AG04449 (cell line): ENCODE measurements at regions not wholly inside any gene's neighbourhood (a gene's known extent, or its start where the extent isn't known, plus 50 kb on each side); places are given as distances from the start of the nearest gene placed in this dataset.

Experiments used
- CTCF ChIA-PET: fragments of 350-600 bp; formaldehyde crosslinking; extraction: SDS; loops from one replicate; lab custom pipeline; 2021; ENCODE audit warnings: antibody characterized with exemption; lab: Yijun Ruan, JAX
- POLR2A ChIA-PET: fragments of 400-600, 350-600 bp; formaldehyde crosslinking; extraction: SDS; loops from one replicate; lab custom pipeline; 2020; ENCODE audit warnings: antibody characterized with exemption, inconsistent platforms; lab: Yijun Ruan, JAX
- DNase-seq: peaks from one replicate; pipeline ENCODE4 v3.0.0-alpha.2; 2010; ENCODE audit warnings: low read depth, low spot score
- H3K4me3 ChIP-seq: 2 replicates; pipeline ENCODE4 v1.5.1; 2011; ENCODE audit warnings: low read depth, mild to moderate bottlenecking, control low read depth, low read length
- TF ChIP-seq, protein P1 (sequence below): IDR thresholded peaks from one replicate; pipeline ENCODE4 v1.5.1; 2011; ENCODE audit warnings: mild to moderate bottlenecking, moderate library complexity, low read length, control low read depth, inconsistent platforms; ENCODE audit not compliant: insufficient read depth; ENCODE audit errors: missing control alignments

DNA sequence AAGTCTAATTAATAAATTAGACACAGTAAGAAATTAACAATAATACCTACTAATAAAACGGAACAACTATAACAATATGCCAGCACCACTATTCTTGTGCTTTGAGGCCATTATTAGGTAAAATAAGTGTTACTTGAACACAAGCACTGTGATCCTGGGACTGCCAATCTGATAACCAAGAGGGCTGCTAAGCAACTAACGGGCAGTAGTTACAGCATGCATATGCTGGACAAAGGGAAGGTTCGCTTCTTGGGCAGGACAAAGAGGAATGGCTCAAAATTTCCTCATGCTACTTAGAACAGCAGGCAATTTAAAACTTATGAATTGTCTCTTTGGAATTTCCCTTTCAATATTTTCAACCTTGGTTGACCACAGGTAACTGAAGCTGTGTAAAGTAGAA is 718.6 kb downstream of the SORCS3 start:
- POLR2A ChIA-PET, result no interaction called here
- CTCF ChIA-PET, result no interaction called here
- DNase-seq, result no peak
- TF ChIP-seq, protein P1, sequence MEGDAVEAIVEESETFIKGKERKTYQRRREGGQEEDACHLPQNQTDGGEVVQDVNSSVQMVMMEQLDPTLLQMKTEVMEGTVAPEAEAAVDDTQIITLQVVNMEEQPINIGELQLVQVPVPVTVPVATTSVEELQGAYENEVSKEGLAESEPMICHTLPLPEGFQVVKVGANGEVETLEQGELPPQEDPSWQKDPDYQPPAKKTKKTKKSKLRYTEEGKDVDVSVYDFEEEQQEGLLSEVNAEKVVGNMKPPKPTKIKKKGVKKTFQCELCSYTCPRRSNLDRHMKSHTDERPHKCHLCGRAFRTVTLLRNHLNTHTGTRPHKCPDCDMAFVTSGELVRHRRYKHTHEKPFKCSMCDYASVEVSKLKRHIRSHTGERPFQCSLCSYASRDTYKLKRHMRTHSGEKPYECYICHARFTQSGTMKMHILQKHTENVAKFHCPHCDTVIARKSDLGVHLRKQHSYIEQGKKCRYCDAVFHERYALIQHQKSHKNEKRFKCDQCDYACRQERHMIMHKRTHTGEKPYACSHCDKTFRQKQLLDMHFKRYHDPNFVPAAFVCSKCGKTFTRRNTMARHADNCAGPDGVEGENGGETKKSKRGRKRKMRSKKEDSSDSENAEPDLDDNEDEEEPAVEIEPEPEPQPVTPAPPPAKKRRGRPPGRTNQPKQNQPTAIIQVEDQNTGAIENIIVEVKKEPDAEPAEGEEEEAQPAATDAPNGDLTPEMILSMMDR, result no peak
- no peak overlapping the region for H3K4me3 ChIP-seq

DNA sequence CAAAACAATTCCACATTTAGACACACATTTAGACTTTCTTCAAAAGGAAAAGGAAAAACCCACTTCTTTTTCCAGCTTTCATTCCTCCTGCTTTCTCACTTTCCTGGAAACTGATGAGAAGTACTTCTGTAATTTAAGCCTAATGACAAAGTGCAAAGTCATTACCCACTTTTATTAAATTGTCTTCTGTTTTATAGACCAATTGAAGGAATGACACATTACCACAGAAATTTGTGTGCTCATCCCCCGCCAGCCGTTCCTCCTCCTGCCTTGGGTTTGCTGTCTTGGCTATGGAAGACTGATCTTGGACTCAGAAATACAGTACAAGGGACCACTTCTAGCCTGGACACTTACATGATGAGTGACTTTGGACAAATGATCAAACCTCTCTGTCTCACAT is 717.8 kb downstream of the SORCS3 start:
- CTCF ChIA-PET, result no interaction called here
- POLR2A ChIA-PET, result no interaction called here
- TF ChIP-seq, protein P1, result no peak
- DNase-seq, result no peak
- no peak overlapping the region for H3K4me3 ChIP-seq

DNA sequence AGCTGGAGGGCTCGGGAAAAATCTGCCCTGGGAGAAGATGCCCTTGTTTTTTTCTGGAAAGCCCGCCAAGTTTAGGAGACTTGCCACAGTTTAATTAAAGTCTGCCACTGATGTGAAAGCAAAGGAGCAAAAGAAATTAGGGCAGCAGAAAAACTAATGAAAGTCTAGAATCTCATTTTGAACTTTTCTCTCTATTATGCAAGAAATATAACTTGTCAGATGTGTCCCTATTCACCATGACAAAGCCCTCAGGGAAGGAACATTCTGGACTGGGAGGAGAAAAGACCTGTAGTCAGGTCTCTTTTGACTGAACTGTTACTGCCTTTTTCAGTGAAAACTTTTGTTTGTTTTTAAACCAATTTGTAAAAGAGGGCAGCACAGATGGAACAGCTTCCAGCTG is 715.5 kb downstream of the SORCS3 start:
- TF ChIP-seq, protein P1, result no peak
- no peak overlapping the region for H3K4me3 ChIP-seq
- CTCF ChIA-PET, result no interaction called here
- POLR2A ChIA-PET, result no interaction called here
- no peak for DNase-seq

DNA sequence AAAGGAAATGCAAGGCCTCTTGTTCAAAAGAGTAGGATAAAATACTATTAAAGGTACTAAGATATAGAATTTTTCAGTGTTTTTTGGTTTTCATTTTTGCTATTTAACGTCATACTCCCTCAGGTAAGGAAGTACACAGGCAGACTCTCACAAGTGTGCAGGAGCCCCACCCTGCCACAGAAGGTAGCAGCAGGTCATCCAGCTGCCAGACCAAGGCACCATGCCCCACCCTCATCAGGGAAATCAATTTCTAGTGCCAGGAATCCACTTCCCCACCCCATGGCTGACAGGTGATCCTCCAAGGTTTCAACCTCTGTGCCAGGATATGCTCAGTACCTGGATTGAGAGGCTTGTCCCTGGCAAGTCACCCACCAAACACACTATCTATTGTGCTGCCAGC is 712.9 kb downstream of the SORCS3 start:
- POLR2A ChIA-PET, result no interaction called here
- CTCF ChIA-PET, result no interaction called here
- no peak for DNase-seq
- H3K4me3 ChIP-seq, result no peak overlapping the region
- TF ChIP-seq, protein P1, result no peak

DNA sequence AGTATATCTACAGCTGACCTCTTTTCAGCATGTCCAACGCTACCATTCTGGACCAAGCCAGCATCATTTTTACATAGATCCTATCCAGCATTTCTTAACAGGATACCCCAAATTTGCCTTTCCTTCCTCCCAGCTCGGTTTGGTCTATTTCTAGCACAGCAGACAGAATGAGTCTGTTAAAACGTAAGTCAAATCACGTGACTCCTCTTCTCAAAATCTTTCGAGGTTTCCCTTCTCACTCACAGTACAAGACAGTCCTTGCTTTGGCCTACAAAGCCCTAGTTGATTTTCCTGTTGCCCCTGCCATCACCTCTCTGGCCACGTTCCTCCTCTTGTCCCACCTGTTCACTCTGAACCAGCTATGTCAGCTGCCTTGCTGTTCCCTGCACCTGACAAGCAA is 711.7 kb downstream of the SORCS3 start:
- no peak for DNase-seq
- H3K4me3 ChIP-seq, result no peak overlapping the region
- TF ChIP-seq, protein P1, result no peak
- ChIA-PET CTCF (no interaction called here), POLR2A (no interaction called here)

DNA sequence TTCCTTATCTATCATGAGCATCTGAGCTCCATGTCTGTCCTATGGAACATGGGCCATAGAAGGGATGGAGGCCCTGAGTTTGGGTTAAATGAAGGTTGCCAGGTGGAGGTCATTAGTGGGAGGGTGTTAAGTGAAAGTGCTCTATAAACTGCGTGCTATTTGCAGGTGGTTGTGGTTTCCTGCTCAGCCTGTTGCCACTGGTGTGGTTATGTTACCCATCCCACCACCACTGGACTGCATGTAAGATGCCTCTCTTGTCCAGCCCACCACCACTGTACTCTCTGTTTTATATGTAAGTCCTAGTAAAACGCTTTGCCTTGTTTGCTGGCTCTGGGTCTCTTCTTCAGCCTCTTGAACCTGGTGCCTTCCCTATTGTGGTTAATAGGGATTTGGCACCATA is 711.2 kb downstream of the SORCS3 start:
- TF ChIP-seq, protein P1, result no peak
- no peak overlapping the region for H3K4me3 ChIP-seq
- ChIA-PET CTCF (no interaction called here), POLR2A (no interaction called here)
- DNase-seq, result no peak

DNA sequence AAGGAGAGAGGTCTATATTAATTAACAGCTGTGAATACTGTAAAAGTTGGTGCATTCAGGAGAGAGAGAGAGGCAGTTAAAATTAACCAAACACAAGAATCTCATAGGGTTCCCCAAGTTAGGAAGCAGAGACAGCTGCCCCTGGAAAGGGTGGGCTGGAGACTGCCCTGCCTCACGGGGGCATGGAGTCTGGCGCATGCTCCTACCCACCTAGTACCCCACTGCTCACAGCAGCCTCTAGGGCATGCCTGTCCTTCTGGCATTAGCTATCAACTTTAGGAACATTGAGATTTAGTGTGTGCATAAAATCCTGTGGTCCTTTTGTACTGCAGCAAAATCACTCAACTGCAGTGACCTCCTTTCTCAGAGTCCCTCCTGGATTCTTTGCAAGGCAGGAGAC is 710.1 kb downstream of the SORCS3 start:
- no peak for DNase-seq
- TF ChIP-seq, protein P1, result no peak
- CTCF ChIA-PET, result no interaction called here
- no peak overlapping the region for H3K4me3 ChIP-seq
- POLR2A ChIA-PET, result no interaction called here
